Breast epithelium (tissue), 3 donors: ENCODE measurements at regions not wholly inside any gene's neighbourhood (a gene's known extent, or its start where the extent isn't known, plus 50 kb on each side); places are given as distances from the start of the nearest gene placed in this dataset.

ENCODE experiments used
- CTCF ChIP-seq, 3 donors: fragments of 450-650 bp; IDR thresholded peaks; one replicate each; pipeline ENCODE4 v1.5.1; 2016 to 2017; ENCODE audit warnings: antibody characterized with exemption in 3 of 3, mild to moderate bottlenecking in 3 of 3, moderate library complexity in 3 of 3
- POLR2AphosphoS5 ChIP-seq, 3 donors: sonication (generic); formaldehyde crosslinking; IDR thresholded peaks; one replicate each; pipeline ENCODE4 v1.6.1; 2017; ENCODE audit warnings: antibody characterized with exemption in 3 of 3

GRCh38 chr2:41027095-41027494, 575.2 kb upstream of the SLC8A1 start:
- TF ChIP-seq CTCF (IDR thresholded peaks at IDR 0.05) (no peak), POLR2AphosphoS5 (IDR thresholded peaks at IDR 0.05) (no peak)
